ENCODE measurements at regions not wholly inside any gene's neighbourhood (a gene's known extent, or its start where the extent isn't known, plus 50 kb on each side); places are given as distances from the start of the nearest gene placed in this dataset.

DNA sequence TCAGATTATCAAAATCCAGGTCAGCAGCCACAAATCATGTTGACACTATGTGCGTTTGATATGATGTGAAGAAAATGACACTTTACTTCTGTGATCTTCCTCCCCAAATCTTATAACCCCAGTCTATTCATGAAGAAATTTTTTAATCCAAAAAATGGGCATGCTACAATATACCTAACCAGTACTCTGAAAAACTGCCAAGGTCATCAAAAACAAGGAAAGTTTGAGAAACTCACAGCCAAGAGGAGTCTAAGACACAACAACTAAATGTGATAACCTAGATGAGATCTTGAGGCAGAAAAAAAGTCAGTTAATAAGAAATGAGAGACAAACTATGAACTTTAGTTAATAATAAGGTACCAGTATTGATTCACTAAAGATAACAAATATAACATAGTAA lies 200.6 kb upstream of the IRAK1BP1 start:
- TF ChIP-seq, protein P1, sequence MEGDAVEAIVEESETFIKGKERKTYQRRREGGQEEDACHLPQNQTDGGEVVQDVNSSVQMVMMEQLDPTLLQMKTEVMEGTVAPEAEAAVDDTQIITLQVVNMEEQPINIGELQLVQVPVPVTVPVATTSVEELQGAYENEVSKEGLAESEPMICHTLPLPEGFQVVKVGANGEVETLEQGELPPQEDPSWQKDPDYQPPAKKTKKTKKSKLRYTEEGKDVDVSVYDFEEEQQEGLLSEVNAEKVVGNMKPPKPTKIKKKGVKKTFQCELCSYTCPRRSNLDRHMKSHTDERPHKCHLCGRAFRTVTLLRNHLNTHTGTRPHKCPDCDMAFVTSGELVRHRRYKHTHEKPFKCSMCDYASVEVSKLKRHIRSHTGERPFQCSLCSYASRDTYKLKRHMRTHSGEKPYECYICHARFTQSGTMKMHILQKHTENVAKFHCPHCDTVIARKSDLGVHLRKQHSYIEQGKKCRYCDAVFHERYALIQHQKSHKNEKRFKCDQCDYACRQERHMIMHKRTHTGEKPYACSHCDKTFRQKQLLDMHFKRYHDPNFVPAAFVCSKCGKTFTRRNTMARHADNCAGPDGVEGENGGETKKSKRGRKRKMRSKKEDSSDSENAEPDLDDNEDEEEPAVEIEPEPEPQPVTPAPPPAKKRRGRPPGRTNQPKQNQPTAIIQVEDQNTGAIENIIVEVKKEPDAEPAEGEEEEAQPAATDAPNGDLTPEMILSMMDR (conservative IDR thresholded peaks at IDR 0.05; ENCODE audit: low read depth, low read length): no peak
- TF ChIP-seq EZH2 (IDR thresholded peaks at IDR 0.05; ENCODE audit: borderline replicate concordance, low read depth, low read length, poor library complexity, severe bottlenecking): no peak
